Activated CD4-positive, alpha-beta T cell treated with anti-CD3 and anti-CD28 coated beads for 1 hour (primary cell): ENCODE measurements at regions not wholly inside any gene's neighbourhood (a gene's known extent, or its start where the extent isn't known, plus 50 kb on each side); places are given as distances from the start of the nearest gene placed in this dataset.
"Not testable (repeated sequence)": the region's sequence is repeated elsewhere in the genome, so short reads cannot be mapped to it uniquely, and the experiment has no call there.

ENCODE experiments used
- DNase-seq: peaks from one replicate; pipeline ENCODE4 v3.0.0-alpha.2; 2020

- DNase-seq = no peak
Observed at GRCh38 chr9:34907044-34907443, 51.0 kb upstream of the PHF24 start.

DNA sequence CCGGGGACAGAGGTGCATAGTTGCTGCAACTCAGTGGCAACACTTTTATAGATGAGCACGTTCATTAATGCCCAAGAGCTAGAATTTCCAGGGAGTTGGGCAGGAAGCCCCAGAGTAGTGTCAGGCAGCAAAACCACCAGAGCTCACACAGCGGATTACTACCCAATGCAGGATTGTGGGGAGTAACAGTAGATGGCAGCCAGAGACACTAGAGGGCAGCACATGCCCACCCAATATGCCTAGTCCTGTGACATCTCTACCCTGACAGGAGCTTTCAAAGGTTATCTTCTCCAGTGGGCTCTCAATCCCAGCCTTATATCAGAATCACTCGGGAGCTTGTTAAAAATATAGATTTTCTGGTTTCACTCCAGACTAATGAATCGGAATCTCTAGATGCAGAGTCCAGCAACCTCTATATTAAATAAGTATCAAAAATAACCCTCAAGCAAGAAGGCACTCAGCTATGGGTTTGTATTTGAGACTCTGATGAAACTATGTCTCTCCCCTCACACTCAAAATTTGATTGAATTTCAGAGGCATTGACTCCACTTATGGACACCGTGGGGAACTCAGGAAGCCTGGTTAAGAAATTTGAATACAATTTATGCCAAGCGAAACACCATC lies 58.4 kb upstream of the PHF24 start:
- peak; percentile 70 for DNase-seq

DNA sequence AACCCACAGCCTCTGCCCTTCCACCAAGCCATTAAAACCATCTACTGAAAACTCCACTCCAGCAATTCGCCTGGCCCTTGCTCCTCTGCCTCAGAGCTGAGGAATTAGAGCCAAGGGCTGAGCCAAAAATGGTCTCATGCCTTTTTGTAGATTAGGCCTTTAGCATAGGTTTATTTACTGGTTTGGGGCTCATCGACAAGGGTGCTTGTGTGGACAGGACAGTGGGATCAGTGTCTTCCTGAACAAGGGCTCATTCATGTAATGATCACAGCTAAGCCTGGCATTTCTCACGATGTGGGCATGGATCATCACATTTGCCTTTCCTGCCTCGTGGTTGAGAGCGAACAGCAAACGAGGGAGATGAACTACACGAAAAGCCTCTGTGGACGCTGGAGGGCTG lies 59.2 kb upstream of the PHF24 start:
- DNase-seq = no peak

DNA sequence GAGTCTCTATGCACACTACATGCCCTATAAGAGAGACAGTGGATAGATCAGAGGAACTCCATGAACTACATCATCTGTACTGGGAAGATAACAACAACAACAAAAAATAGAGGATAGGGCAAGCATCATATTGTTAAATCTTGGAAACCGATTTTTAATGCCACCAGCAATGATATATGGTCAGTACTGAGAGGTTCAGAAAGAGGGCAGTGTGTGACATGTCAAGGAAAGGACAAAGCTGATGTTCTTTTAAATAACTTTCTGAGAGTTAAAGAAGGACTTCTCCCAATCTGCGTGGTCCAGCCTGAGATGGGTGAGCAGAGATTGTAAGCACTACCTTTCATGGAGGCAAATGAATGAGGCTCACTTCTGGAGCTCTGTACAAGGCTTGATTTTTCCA lies 62.0 kb upstream of the PHF24 start:
- DNase-seq = no peak

GRCh38 chr9:34892886-34893285 lies 65.2 kb upstream of the PHF24 start:
- DNase-seq = no peak

- no peak for DNase-seq
Observed at GRCh38 chr9:34891386-34891785, 66.7 kb upstream of the PHF24 start.

DNA sequence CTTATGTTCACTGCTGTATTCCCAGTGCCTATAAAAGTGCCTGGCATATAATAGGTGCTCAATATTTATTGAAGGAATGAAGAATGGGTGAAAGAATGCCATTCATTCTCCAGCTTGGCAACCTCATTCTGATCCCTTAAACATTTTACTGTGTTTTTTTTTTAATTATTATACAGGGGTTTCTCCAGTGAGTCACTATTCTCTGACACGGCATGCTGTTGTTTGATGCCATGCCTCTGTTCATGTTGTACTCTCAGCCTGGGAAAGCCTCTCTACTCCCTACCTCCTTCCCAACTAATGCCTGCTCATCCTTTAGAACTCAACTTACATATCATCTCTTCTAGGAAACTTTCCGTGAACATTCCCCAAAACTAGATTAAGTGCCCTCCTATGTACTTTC lies 70.2 kb upstream of the PHF24 start:
- DNase-seq = no peak

DNA sequence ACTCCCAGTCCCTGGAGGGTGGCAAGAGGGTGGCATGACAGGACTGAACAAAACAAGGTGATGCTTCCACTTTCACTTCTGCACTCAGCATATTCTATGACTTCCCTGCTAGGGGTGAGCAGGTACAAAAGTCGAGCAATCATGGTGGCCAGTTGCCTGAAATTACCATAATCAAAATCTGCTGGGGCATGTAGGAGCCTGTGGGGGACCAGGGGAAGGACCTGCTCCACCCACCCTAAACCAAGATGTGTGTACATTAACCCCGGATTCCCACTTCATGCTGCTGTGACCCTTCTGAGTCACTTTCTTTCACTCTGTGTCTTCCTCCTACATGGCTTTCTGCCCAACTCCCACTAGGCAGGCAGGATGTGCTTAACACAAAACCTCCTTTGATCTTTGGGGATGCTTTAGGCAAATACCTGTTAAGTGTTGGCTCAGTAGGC lies 73.3 kb upstream of the PHF24 start:
- DNase-seq = no peak

- DNase-seq = no peak
Observed at GRCh38 chr9:34876096-34876495, 82.0 kb upstream of the PHF24 start.

- DNase-seq = no peak
Observed at GRCh38 chr9:34869390-34869789, 88.7 kb upstream of the PHF24 start.

DNA sequence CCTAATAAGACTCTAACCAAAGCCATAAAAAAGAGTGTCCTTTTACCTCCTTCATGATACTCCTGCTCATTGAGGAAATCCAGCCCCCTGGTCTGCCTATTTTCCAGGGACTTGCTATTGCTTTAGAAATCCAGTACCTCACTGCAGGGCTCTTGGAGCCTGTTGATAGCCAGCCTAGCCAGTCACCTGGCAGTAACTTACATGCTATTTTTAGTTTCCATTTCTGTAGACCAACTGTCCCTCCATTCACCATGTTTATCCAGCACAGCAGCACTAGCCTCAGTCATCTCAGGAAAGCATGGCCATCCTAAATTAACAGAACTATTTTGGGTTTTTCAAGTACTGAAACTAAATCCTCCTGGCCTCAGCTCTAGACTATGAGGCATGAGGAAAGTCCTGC lies 91.5 kb upstream of the PHF24 start:
- no peak for DNase-seq

GRCh38 chr9:34863426-34863825 lies 94.7 kb upstream of the PHF24 start:
- no peak for DNase-seq

- no peak for DNase-seq
Observed at GRCh38 chr9:34862836-34863235, 95.2 kb upstream of the PHF24 start.

DNA sequence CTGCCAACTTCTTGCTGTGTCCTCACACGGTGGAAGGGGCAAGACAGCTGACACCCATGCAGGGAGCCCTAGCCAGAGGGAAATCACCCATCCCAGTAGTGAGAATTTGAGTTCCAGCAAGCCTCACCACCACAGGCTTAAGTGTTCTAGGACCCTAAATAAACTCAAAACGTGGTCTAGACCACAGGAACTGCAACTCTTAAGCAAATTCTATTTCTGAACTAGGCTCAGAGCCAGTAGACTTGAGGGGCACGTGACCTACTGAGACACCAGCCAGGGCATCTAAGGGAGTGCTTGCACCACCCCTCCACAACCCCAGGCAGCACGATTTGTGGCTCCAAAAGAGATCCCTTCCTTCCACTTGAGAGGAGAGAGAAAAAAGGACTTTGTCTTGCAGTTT lies 96.0 kb upstream of the PHF24 start:
- DNase-seq = no peak

DNA sequence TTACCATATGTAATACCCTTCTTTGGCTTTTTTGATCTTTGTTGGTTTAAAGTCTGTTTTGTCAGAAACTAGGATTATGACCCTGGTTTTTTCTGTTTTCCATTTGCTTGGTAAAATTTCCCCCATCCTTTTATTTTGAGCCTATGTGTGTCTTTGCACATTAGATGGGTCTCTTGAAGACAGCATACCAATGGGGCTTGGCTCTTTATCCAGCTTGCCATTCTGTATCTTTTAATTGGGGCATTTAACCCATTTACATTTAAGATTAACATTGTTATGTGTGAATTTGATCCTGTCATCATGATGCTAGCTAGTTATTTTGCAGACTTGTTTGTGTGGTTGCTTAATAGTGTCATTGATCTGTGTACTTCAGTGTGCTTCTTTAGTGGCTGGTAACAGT lies 103.1 kb upstream of the PHF24 start:
- not testable (repeated sequence) for DNase-seq

DNA sequence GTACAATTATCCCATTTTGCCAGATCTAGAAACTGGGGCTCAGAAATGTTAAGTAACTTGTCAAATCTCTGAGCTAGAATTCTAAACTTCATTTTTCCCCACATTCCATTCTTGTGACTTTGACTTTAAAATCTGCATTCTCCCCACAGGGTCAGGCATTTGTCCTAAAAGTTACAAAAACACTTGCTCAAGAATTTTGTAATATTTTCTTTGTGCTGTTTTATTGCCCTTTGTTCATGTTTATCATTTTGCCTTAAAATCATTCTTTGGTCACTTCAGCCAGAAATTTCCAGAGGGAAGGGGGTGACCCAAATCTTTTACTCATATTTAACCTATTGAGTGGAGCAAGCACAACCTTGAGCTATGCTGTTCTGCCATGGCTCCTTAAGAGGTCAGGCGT lies 120.1 kb upstream of the CCL21 start:
- no peak for DNase-seq

DNA sequence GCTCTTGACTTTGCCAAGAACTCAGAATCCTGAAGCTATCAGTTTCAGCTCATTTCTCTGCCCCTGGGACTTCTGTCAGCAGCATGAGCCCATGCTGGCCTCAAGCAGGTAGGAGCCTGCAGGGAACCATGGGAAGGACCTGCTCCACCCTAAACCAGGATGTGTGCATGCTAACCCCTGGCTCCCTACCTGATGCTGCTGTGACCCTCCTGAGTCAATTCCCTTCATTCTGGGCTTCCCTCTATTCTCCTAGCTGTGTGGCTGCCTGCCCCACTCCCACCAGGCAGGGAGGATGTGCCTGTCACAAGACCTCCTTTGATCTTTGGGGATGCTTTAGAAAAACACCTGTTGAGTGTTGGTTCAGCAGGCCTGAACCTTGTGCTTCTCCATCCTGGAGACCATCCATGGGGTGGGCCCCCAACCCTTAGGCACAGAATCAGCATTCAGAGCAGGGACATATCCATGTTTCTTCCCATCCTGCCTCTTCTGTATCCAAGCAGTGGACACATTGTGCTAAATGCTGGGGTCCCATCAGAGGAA lies 117.1 kb upstream of the CCL21 start:
- DNase-seq = no peak

- no peak for DNase-seq
Observed at GRCh38 chr9:34825775-34826174, 115.8 kb upstream of the CCL21 start.

- DNase-seq = no peak
Observed at GRCh38 chr9:34823778-34824177, 113.8 kb upstream of the CCL21 start.

DNA sequence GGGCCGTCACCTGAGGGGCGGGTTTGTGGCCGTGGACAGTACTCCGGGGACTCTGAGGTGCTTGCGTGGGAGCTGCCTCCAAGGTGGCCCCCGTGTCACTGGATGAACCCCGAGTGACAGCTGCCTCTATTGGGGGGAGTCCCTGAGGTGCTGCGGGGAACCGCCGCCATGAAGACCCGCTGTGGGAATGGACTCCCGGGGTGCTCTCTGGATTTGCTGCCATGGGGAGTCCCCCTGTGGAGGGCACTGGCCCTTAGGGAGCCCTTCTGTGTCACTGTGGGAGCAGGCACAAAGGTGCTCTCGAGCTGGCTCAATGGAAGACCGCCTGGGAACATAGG lies 100.2 kb upstream of the CCL21 start:
- no peak for DNase-seq

DNA sequence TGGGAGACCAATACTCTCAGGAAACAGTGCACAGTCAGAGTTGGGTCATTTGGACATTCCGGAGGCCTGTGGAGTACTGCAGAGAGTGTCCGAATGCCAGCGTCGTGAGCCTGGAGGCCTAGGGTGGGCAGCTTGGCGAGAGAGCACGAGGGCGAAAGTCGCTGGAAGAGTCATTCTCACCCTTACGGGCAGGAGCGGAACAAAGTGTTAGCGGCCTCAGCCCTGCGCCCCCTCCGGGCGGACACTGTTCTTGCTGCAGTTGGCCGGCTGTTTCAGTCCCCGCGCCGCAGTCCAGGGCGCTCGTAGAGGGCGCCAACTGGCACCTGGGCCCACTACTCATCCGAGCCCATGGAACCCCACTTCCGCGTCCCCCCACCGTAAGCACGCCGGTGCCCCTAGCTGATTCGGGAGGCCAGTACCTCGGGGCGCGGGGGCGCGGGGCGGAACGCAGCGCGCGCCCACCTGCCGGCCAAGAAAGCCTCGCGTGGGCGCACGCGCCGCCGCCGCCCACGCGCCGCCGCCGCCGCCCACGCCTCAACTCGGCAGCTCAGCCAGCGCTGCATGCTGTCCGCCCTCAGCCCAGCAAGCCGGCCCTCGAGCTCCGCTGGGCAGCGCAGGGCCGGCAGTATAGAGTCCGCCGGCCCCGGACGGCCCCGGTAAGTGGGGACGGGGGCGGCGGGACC lies 99.7 kb upstream of the CCL21 start:
- no peak for DNase-seq

GRCh38 chr9:34802916-34803315 lies 93.0 kb upstream of the CCL21 start:
- no peak for DNase-seq

- no peak for DNase-seq
Observed at GRCh38 chr9:34797367-34797766, 87.4 kb upstream of the CCL21 start.

DNA sequence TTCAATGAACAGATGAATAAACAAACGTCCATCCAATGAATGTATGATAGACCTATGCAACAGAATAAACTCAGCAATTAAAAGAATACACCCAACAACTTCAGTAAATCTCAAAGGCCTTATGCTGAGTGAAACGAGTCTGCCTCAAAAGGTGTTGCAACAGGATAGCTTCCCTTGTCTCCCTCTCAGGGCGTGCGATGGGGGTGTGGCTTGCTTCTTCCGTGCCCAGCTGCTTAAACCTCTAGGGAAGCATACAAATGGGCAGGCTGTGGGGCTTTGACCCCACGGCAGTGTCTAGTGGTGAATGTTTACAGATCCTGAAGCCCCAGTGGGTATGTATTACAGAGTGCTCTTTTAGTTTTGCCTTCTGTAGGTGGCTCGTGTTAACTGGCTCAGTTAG lies 87.0 kb upstream of the CCL21 start:
- DNase-seq = no peak

DNA sequence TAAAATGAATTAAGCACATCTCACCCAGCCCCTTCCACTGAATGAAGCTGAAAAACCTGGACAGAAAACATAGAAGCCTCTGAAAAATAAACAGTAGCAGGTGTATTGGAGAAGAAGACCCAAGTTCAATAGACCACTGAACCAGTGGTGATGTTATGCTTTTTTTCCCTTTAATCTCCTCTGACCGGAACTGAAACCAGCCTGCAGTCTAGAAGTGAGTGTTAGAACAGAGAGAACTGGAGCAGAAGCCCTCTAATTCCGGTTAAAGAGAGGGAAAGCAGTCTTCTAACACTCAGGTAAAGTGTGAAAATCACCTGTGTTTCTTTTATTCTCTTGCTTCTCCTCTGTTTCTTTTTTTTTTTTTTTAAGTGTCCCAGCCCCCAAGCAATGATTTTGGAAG lies 83.5 kb upstream of the CCL21 start:
- no peak for DNase-seq
